Endothelial cell of umbilical vein (primary cell): ENCODE measurements at regions not wholly inside any gene's neighbourhood (a gene's known extent, or its start where the extent isn't known, plus 50 kb on each side); places are given as distances from the start of the nearest gene placed in this dataset.

ENCODE experiments used
- BruUV-seq: library from RNA; stranded (reverse); fragments of 400-500 nt; replicated peaks from 2 replicates; lab custom pipeline; 2021; lab: Mats Ljungman, UMichigan
- CTCF ChIA-PET: fragments of 300-600, 350-600 bp; sonication (Branson Sonifier 250); formaldehyde crosslinking; loops from one replicate; lab custom pipeline; 2021; ENCODE audit warnings: antibody characterized with exemption, inconsistent platforms; lab: Charles Lee
- POLR2A ChIA-PET: fragments of 300-600, 350-600 bp; sonication (Branson Sonifier 250); formaldehyde crosslinking; loops from one replicate; lab custom pipeline; 2021; ENCODE audit warnings: antibody characterized with exemption, inconsistent platforms; lab: Charles Lee
- DNase-seq: peaks from one replicate; pipeline ENCODE4 v3.0.0-alpha.2; 2011; ENCODE audit warnings: low read depth, low spot score
- FAIRE-seq: peaks from 2 replicates; lab custom pipeline; 2011; peaks lifted over from hg19 to GRCh38; lab: Jason Lieb, UNC
- H2AFZ ChIP-seq: 2 replicates; pipeline ENCODE4 v1.6.0; 2012; ENCODE audit warnings: low read depth, low read length, control low read depth, inconsistent platforms
- H3K27ac ChIP-seq: 2 replicates; pipeline ENCODE4 v1.5.1; 2011; ENCODE audit warnings: low read depth, mild to moderate bottlenecking, control low read depth, low read length, moderate library complexity; ENCODE audit not compliant: insufficient read depth
- H3K27me3 ChIP-seq, 2 experiments: 2 replicates each; pipeline versions ENCODE4 v1.6.0 to v1.6.1; 2011; ENCODE audit warnings: low read length in 2 of 2, mixed read lengths in 1 of 2; ENCODE audit not compliant: control insufficient read depth in 2 of 2, insufficient read depth in 2 of 2
- H3K36me3 ChIP-seq, 2 experiments: 2 replicates in 1 of 2; 3 replicates in 1 of 2; pipeline ENCODE4 v1.5.1; 2011; ENCODE audit warnings: low read length in 2 of 2, mild to moderate bottlenecking in 1 of 2, moderate library complexity in 1 of 2; ENCODE audit not compliant: control insufficient read depth in 2 of 2, insufficient read depth in 2 of 2; ENCODE audit errors: extremely low read depth in 1 of 2
- H3K4me1 ChIP-seq: 3 replicates; pipeline ENCODE4 v1.5.1; 2011; ENCODE audit warnings: mild to moderate bottlenecking, low read length; ENCODE audit not compliant: control insufficient read depth, insufficient read depth; ENCODE audit errors: extremely low read depth
- H3K4me2 ChIP-seq: 2 replicates; pipeline ENCODE4 v1.6.1; 2011; ENCODE audit warnings: low read length, control low read depth, mixed read lengths; ENCODE audit not compliant: insufficient read depth
- H3K4me3 ChIP-seq, 3 experiments: fragments of 200-600 bp in 1 of 3; sonication (generic), shearing (Covaris generic) in 1 of 3; replicated peaks in 1 of 3; 2 replicates each; pipeline ENCODE4 v1.5.1; 2011 to 2016; ENCODE audit warnings: control low read depth in 3 of 3, low read length in 3 of 3, mild to moderate bottlenecking in 2 of 3, inconsistent platforms in 1 of 3, low read depth in 1 of 3, moderate library complexity in 1 of 3; ENCODE audit not compliant: insufficient read depth in 1 of 3
- H3K79me2 ChIP-seq: 2 replicates; pipeline ENCODE4 v1.6.0; 2012; ENCODE audit warnings: low read length, inconsistent platforms; ENCODE audit not compliant: control insufficient read depth, insufficient read depth
- H3K9ac ChIP-seq: replicated peaks from 2 replicates; pipeline ENCODE3; 2011; ENCODE audit warnings: low read length, control low read depth; ENCODE audit not compliant: insufficient read depth; ENCODE audit errors: extremely low read depth
- H3K9me1 ChIP-seq: replicated peaks from 3 replicates; pipeline ENCODE4 v1.6.0; 2011; ENCODE audit warnings: mild to moderate bottlenecking, low read length; ENCODE audit not compliant: control insufficient read depth, insufficient read depth; ENCODE audit errors: extremely low read depth
- H3K9me3 ChIP-seq: replicated peaks from 2 replicates; pipeline ENCODE4 v1.5.1; 2012; ENCODE audit warnings: low read length, inconsistent platforms; ENCODE audit not compliant: control insufficient read depth, insufficient read depth
- H4K20me1 ChIP-seq: replicated peaks from 2 replicates; pipeline ENCODE3; 2011; ENCODE audit warnings: mild to moderate bottlenecking, low read length; ENCODE audit not compliant: control insufficient read depth, insufficient read depth; ENCODE audit errors: extremely low read depth
- CTCF ChIP-seq, 2 donors: IDR thresholded peaks; 1 replicate in 1 of 2; 2 replicates in 1 of 2; pipeline ENCODE4 v1.5.1; 2011; ENCODE audit warnings: low read length in 2 of 2, mild to moderate bottlenecking in 2 of 2, moderate library complexity in 2 of 2, control low read depth in 1 of 2, inconsistent platforms in 1 of 2, low read depth in 1 of 2; ENCODE audit not compliant: insufficient read depth in 1 of 2; ENCODE audit errors: extremely low read depth in 1 of 2
- FOS ChIP-seq: IDR thresholded peaks from 2 replicates; pipeline ENCODE4 v1.6.1; 2011; ENCODE audit warnings: mild to moderate bottlenecking, low read length, moderate library complexity, borderline replicate concordance; ENCODE audit not compliant: insufficient read depth
- GATA2 ChIP-seq: IDR thresholded peaks from 2 replicates; pipeline ENCODE4 v1.7.0; 2011; ENCODE audit warnings: low read depth, mild to moderate bottlenecking, moderate library complexity, mixed read lengths, low read length; ENCODE audit not compliant: insufficient read length, insufficient read depth
- MAX ChIP-seq: IDR thresholded peaks from 2 replicates; pipeline ENCODE4 v1.6.1; 2011; ENCODE audit not compliant: insufficient read depth, insufficient read length
- MYC ChIP-seq: IDR thresholded peaks from one replicate; pipeline ENCODE4 v1.6.1; 2011; ENCODE audit warnings: mild to moderate bottlenecking, low read depth, low read length
- POLR2A ChIP-seq: IDR thresholded peaks from 2 replicates; pipeline ENCODE4 v1.6.1; 2012; ENCODE audit warnings: low read depth, mild to moderate bottlenecking, control low read depth, low read length
- POLR2AphosphoS5 ChIP-seq: IDR thresholded peaks from 2 replicates; pipeline ENCODE4 v1.6.1; 2012; ENCODE audit warnings: low read depth, mild to moderate bottlenecking, control low read depth, low read length, moderate library complexity; ENCODE audit not compliant: insufficient read depth
- dilution Hi-C: fragments of 300-500 bp; cut with MboI; formaldehyde crosslinking; loops from one replicate; pipeline ENCODE4 v1.15.0; 2019; ENCODE audit warnings: low sequenced_read_pairs; ENCODE audit not compliant: extremely low pct_ligation_motif_present
- intact Hi-C: fragments of 100-400 bp; cut with micrococcal nuclease; formaldehyde crosslinking; loops from one replicate; pipeline ENCODE4 v1.10.0; 2022

GRCh38 chr14:65332141-65332871 lies 80.2 kb upstream of the FUT8 start:
- no peak for FAIRE-seq
- no peaks in the 10 kb centered on the region for H3K36me3 ChIP-seq
- H3K79me2 ChIP-seq: no peaks in the 10 kb centered on the region
- no peaks in the 10 kb centered on the region for H3K27me3 ChIP-seq
- H3K9ac ChIP-seq: no peak overlapping the region
- no peaks in the 10 kb centered on the region for H4K20me1 ChIP-seq
- no peak overlapping the region for H3K27ac ChIP-seq
- peak overlapping the region; percentile 29 for H3K4me2 ChIP-seq
- TF ChIP-seq FOS (peak; percentile 44), GATA2 (peak; percentile 87), POLR2A (no peak), POLR2AphosphoS5 (peak; percentile 23), MYC (no peak)
- peak; percentile 45 for DNase-seq
- CTCF ChIA-PET: interaction anchor here (0.9 to 1.6 kb wide), 3 partner anchors 12 to 49 kb away, joined by 3 read pairs; no protein-coding TSS in a partner anchor
- no peaks in the 10 kb centered on the region for H3K9me3 ChIP-seq
- peaks cover 11% of the 10 kb centered on the region for H3K4me1 ChIP-seq
- intact Hi-C loops (no loop called here), dilution Hi-C loops (no loop called here)
- H3K9me1 ChIP-seq: no peaks in the 10 kb centered on the region
- no TSS peak for BruUV-seq
- POLR2A ChIA-PET: no interaction called here
- no peak overlapping the region for H3K4me3 ChIP-seq
- H2AFZ ChIP-seq: peak overlapping the region; percentile 43

- Histone ChIP-seq H3K79me2 (no peaks in the 10 kb centered on the region), H2AFZ (no peak overlapping the region), H3K4me1 (peaks cover 11% of the 10 kb centered on the region), H3K4me3 (no peak overlapping the region), H3K27ac (no peak overlapping the region), H3K27me3 (no peaks in the 10 kb centered on the region), H3K9me3 (no peaks in the 10 kb centered on the region), H3K36me3 (no peaks in the 10 kb centered on the region), H3K4me2 (no peak overlapping the region), H3K9ac (no peak overlapping the region), H3K9me1 (no peaks in the 10 kb centered on the region), H4K20me1 (no peaks in the 10 kb centered on the region)
- FAIRE-seq (no peak), DNase-seq (no peak)
- no TSS peak for BruUV-seq
- TF ChIP-seq MAX: no peak
- TF ChIP-seq CTCF (IDR thresholded peaks at IDR 0.05; ENCODE audit: extremely low read depth in 1 of 2, insufficient read depth in 1 of 2, low read depth in 1 of 2, low read length in 2 of 2): no peak
- TF ChIP-seq POLR2A: no peak
- TF ChIP-seq GATA2: no peak
- ChIA-PET POLR2A (no interaction called here), CTCF (no interaction called here)
- dilution Hi-C loops (no loop called here), intact Hi-C loops (no loop called here)
These were observed 78.4 kb upstream of the FUT8 start for GRCh38 chr14:65333943-65334687.
